ENCODE measurements at regions not wholly inside any gene's neighbourhood (a gene's known extent, or its start where the extent isn't known, plus 50 kb on each side); places are given as distances from the start of the nearest gene placed in this dataset.

- TF ChIP-seq ATF3 (IDR thresholded peaks at IDR 0.05) (no peak), FOXA2 (IDR thresholded peaks at IDR 0.05) (no peak), SP1 (IDR thresholded peaks at IDR 0.05) (no peak), RXRA (IDR thresholded peaks at IDR 0.05) (no peak), CTCF (IDR thresholded peaks at IDR 0.05; ENCODE audit: low read depth, low read length, missing input control) (no peak), EGR1 (IDR thresholded peaks at IDR 0.05; ENCODE audit: low read depth in 2 of 2) (no peak)
- Histone ChIP-seq H3K9me3 (ENCODE audit: control insufficient read depth in 4 of 4, low read length in 3 of 4) (no peaks in the 10 kb centered on the region), H3K4me3 (ENCODE audit: low read depth in 1 of 3, low read length in 3 of 3) (no peak overlapping the region), H3K36me3 (ENCODE audit: control insufficient read depth in 4 of 4, insufficient read depth in 3 of 4, low read depth in 1 of 4, low read length in 3 of 4) (no peaks in the 10 kb centered on the region), H3K27ac (ENCODE audit: low read depth in 1 of 2, low read length in 2 of 2) (no peak overlapping the region), H3K9ac (ENCODE audit: low read depth in 1 of 2, low read length in 2 of 2) (no peak overlapping the region), H3K27me3 (ENCODE audit: control insufficient read depth in 4 of 4, insufficient read depth in 4 of 4, low read length in 3 of 4) (peaks cover 0 to 2% (median 0%) of the 10 kb centered on the region in 4 donors), H3K4me1 (ENCODE audit: control insufficient read depth in 4 of 4, insufficient read depth in 4 of 4, low read length in 3 of 4) (no peaks in the 10 kb centered on the region)
- DNase-seq (ENCODE audit: low spot score) = no peak
- WGBS = 90% methylated on average over 8 of the region's 8 CpGs
Measured at GRCh38 chr2:45072862-45073237, 63.6 kb upstream of the SIX2 start.

- Histone ChIP-seq H3K4me3 (ENCODE audit: low read depth in 1 of 3, low read length in 3 of 3) (no peak overlapping the region), H3K36me3 (ENCODE audit: control insufficient read depth in 4 of 4, insufficient read depth in 3 of 4, low read depth in 1 of 4, low read length in 3 of 4) (no peaks in the 10 kb centered on the region), H3K9ac (ENCODE audit: low read depth in 1 of 2, low read length in 2 of 2) (no peak overlapping the region), H3K9me3 (ENCODE audit: control insufficient read depth in 4 of 4, low read length in 3 of 4) (no peaks in the 10 kb centered on the region), H3K27me3 (ENCODE audit: control insufficient read depth in 4 of 4, insufficient read depth in 4 of 4, low read length in 3 of 4) (peaks cover 0 to 2% (median 0%) of the 10 kb centered on the region in 4 donors), H3K27ac (ENCODE audit: low read depth in 1 of 2, low read length in 2 of 2) (no peak overlapping the region), H3K4me1 (ENCODE audit: control insufficient read depth in 4 of 4, insufficient read depth in 4 of 4, low read length in 3 of 4) (no peaks in the 10 kb centered on the region)
- TF ChIP-seq FOXA2 (IDR thresholded peaks at IDR 0.05) = no peak
- no peak for TF ChIP-seq EGR1 (IDR thresholded peaks at IDR 0.05; ENCODE audit: low read depth in 2 of 2)
- no peak for TF ChIP-seq ATF3 (IDR thresholded peaks at IDR 0.05)
- 83% methylated on average over 9 of the region's 9 CpGs for whole genome bisulfite sequencing
- no peak for DNase-seq (ENCODE audit: low spot score)
Measured at GRCh38 chr2:45072064-45072861, 63.0 kb upstream of the SIX2 start.

GRCh38 chr2:45070113-45070652 is 60.9 kb upstream of the SIX2 start:
- no peak for DNase-seq (ENCODE audit: low spot score)

More at GRCh38 chr2:45070113-45070652, 60.9 kb upstream of the SIX2 start:
- Histone ChIP-seq H3K27me3 (ENCODE audit: control insufficient read depth in 4 of 4, insufficient read depth in 4 of 4, low read length in 3 of 4) (peaks cover 0 to 2% (median 0%) of the 10 kb centered on the region in 4 donors), H3K4me1 (ENCODE audit: control insufficient read depth in 4 of 4, insufficient read depth in 4 of 4, low read length in 3 of 4) (no peaks in the 10 kb centered on the region), H3K9me3 (ENCODE audit: control insufficient read depth in 4 of 4, low read length in 3 of 4) (no peaks in the 10 kb centered on the region), H3K36me3 (ENCODE audit: control insufficient read depth in 4 of 4, insufficient read depth in 3 of 4, low read depth in 1 of 4, low read length in 3 of 4) (no peaks in the 10 kb centered on the region), H3K4me3 (ENCODE audit: low read depth in 1 of 3, low read length in 3 of 3) (no peak overlapping the region), H3K9ac (ENCODE audit: low read depth in 1 of 2, low read length in 2 of 2) (no peak overlapping the region), H3K27ac (ENCODE audit: low read depth in 1 of 2, low read length in 2 of 2) (no peak overlapping the region)
- WGBS = 50% methylated on average over 9 of the region's 9 CpGs
- TF ChIP-seq SP1 (IDR thresholded peaks at IDR 0.05) (no peak), EGR1 (IDR thresholded peaks at IDR 0.05; ENCODE audit: low read depth in 2 of 2) (no peak), MAX (IDR thresholded peaks at IDR 0.05) (no peak), RAD21 (IDR thresholded peaks at IDR 0.05) (no peak), HNF4A (conservative IDR thresholded peaks at IDR 0.05) (no peak)
